Choroid plexus epithelial cell (primary cell): ENCODE measurements at regions not wholly inside any gene's neighbourhood (a gene's known extent, or its start where the extent isn't known, plus 50 kb on each side); places are given as distances from the start of the nearest gene placed in this dataset.
"Not testable (repeated sequence)": the region's sequence is repeated elsewhere in the genome, so short reads cannot be mapped to it uniquely, and the experiment has no call there.

ENCODE experiments used
- DNase-seq: peaks from one replicate; pipeline ENCODE4 v3.0.0-alpha.2; 2010; ENCODE audit warnings: low read depth
- H3K4me3 ChIP-seq: 2 replicates; pipeline ENCODE4 v1.5.1; 2011; ENCODE audit warnings: low read depth, mild to moderate bottlenecking, control low read depth, low read length, moderate library complexity
- TF ChIP-seq, protein P1 (sequence below): conservative IDR thresholded peaks from 2 replicates; pipeline ENCODE4 v1.5.1; 2011; ENCODE audit warnings: low read depth, mild to moderate bottlenecking, control low read depth, inconsistent platforms, low read length, moderate library complexity

DNA sequence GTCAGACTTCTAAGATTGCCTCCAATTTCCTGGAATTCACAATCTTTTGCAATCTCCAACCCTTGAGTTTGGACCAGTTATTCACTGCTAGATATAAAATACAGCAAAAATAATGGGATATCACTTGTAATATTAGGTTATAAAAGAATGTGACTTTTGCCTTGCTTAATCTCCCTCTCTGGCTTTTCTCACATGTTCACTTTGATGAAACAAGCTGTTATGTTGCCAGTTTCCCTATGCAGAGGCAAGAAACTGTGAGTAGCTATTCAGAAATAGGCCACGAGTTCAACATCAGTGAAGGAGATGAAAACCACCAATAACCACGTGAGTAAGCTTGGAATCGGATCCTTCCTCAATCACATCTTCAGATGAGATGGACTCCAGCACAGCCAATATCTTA, 842.7 kb downstream of the RNF144A start:
- TF ChIP-seq, protein P1, sequence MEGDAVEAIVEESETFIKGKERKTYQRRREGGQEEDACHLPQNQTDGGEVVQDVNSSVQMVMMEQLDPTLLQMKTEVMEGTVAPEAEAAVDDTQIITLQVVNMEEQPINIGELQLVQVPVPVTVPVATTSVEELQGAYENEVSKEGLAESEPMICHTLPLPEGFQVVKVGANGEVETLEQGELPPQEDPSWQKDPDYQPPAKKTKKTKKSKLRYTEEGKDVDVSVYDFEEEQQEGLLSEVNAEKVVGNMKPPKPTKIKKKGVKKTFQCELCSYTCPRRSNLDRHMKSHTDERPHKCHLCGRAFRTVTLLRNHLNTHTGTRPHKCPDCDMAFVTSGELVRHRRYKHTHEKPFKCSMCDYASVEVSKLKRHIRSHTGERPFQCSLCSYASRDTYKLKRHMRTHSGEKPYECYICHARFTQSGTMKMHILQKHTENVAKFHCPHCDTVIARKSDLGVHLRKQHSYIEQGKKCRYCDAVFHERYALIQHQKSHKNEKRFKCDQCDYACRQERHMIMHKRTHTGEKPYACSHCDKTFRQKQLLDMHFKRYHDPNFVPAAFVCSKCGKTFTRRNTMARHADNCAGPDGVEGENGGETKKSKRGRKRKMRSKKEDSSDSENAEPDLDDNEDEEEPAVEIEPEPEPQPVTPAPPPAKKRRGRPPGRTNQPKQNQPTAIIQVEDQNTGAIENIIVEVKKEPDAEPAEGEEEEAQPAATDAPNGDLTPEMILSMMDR: no peak
- no peak for DNase-seq

DNA sequence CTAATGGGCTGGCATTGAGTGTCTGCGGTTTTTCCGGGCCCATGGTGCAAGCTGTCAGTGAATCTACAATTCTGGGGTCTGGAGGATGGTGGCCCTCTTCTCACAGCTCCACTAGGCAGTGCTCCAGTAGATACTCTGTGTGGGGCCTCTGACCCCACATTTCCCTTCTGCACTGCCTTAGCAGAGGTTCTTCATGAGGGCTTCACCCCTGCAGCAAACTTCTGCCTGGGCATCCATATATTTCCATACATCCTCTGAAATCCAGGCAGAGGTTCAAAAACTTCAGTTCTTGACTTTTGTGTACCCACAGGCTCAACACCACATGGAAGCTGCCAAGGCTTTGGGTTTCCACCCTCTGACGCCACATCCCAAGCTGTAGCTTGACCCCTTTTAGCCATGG, 846.2 kb downstream of the RNF144A start:
- not testable (repeated sequence) for DNase-seq, H3K4me3 ChIP-seq

More for the DNA sequence above, 842.7 kb downstream of the RNF144A start:
- H3K4me3 ChIP-seq: no peak overlapping the region

DNA sequence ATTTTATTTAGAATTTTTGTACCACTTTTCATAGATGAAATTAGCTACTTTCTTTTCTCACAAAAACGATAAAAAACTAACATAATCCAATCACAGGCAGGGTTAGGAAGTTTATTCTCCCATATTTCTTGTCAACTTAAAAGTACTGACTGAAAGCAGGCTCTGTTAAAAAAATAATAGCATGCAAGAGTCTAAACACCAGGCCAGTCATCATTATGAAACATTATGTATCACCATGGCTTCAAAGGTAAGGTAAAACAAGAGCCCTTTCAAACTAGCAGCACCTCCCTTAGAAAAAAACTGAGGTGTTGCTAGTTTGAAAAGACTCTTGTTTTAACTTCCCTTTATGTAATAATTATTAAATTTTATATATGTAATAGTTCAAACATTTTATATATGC, 848.0 kb downstream of the RNF144A start:
- DNase-seq: no peak
- no peak overlapping the region for H3K4me3 ChIP-seq
- TF ChIP-seq, protein P1: no peak

DNA sequence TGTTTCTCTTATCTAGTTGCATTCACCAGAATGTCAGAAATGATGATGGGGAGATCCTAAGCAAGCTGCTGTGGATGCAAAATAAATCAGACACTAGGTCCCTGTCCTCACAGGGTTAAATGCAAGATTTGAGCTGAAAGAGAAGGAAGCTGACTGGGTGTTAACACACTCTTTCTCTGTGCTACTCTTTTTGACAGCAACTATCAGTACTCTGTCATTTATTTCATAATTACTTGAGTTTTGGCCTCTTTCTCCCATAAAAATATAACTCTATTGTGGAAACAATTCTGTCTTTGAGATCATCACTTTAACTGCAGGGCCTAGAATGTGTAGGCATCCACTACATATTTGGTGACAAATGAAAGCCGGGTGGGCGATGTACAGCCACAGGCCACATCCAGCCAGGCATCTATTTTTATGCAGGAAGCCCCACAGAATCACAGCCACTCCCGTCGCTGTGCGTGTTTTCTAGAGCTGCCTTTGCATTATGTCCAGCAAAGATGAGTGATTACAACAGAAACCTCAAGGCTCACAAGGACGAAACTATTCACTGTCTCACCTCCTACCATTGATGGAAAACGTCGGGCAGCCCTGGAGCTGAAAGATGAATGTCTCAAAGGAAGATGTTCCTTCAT, 849.0 kb downstream of the RNF144A start:
- H3K4me3 ChIP-seq: no peak overlapping the region
- TF ChIP-seq, protein P1: no peak
- no peak for DNase-seq

- no peak for DNase-seq
- H3K4me3 ChIP-seq: no peak overlapping the region
- TF ChIP-seq, protein P1: no peak
Observed at GRCh38 chr2:7766978-7767565, 849.9 kb downstream of the RNF144A start.

- no peak overlapping the region for H3K4me3 ChIP-seq
- no peak for DNase-seq
- TF ChIP-seq, protein P1: no peak
Observed at GRCh38 chr2:7767902-7768301, 850.7 kb downstream of the RNF144A start.

GRCh38 chr2:7771781-7772180, 854.6 kb downstream of the RNF144A start:
- no peak overlapping the region for H3K4me3 ChIP-seq
- DNase-seq: no peak
- TF ChIP-seq, protein P1: no peak
